ENCODE measurements at regions not wholly inside any gene's neighbourhood (a gene's known extent, or its start where the extent isn't known, plus 50 kb on each side); places are given as distances from the start of the nearest gene placed in this dataset.

- no peaks in the 10 kb centered on the region for H3K36me3 ChIP-seq
- no peak overlapping the region for H3K4me3 ChIP-seq
- H3K4me1 ChIP-seq, result no peaks in the 10 kb centered on the region
- 68% methylated on average over 5 of the region's 5 CpGs for WGBS, 2 donors
- peak; percentile 18 to 58 for ATAC-seq (ENCODE audit: low FRiP score in 2 of 2)
- TF ChIP-seq POLR2AphosphoS5 (IDR thresholded peaks at IDR 0.05) (peak in 1 of 2 donors; percentile 41), CTCF (IDR thresholded peaks at IDR 0.05) (no peak)
- no peak for DNase-seq
- H3K27me3 ChIP-seq, result no peaks in the 10 kb centered on the region
- H3K9me3 ChIP-seq, result no peaks in the 10 kb centered on the region
- H3K27ac ChIP-seq, result no peak overlapping the region
Observed at GRCh38 chr2:228688007-228688645, 506.6 kb upstream of the SPHKAP start.

GRCh38 chr2:228681979-228682378 is 500.5 kb upstream of the SPHKAP start:
- DNase-seq (no peak), ATAC-seq (ENCODE audit: low FRiP score in 2 of 2) (peak in 1 of 2 donors; percentile 53)
- Histone ChIP-seq H3K36me3 (no peaks in the 10 kb centered on the region), H3K4me1 (no peaks in the 10 kb centered on the region), H3K27ac (no peak overlapping the region), H3K27me3 (no peaks in the 10 kb centered on the region), H3K4me3 (peak overlapping the region in 2 of 4 donors; percentile 3 to 4), H3K9me3 (no peaks in the 10 kb centered on the region)
- TF ChIP-seq POLR2A (IDR thresholded peaks at IDR 0.05), result no peak
- TF ChIP-seq POLR2AphosphoS5 (IDR thresholded peaks at IDR 0.05), result no peak
- TF ChIP-seq CTCF (IDR thresholded peaks at IDR 0.05), result no peak
- TF ChIP-seq EP300 (IDR thresholded peaks at IDR 0.05), result no peak
- 12 to 50% methylated on average over 1 of the region's 1 CpG for WGBS, 2 donors

GRCh38 chr2:228681426-228681825 is 499.9 kb upstream of the SPHKAP start:
- Histone ChIP-seq H3K4me1 (no peaks in the 10 kb centered on the region), H3K9me3 (no peaks in the 10 kb centered on the region), H3K27ac (no peak overlapping the region), H3K27me3 (no peaks in the 10 kb centered on the region), H3K4me3 (peak overlapping the region in 2 of 4 donors; percentile 3 to 4), H3K36me3 (no peaks in the 10 kb centered on the region)
- WGBS, 2 donors, result 15 to 21% methylated on average over 5 of the region's 5 CpGs
- ATAC-seq (ENCODE audit: low FRiP score in 2 of 2) (peak; percentile 19 to 66), DNase-seq (no peak)
- TF ChIP-seq CTCF (IDR thresholded peaks at IDR 0.05), result peak; percentile 37 to 59 (median 50)
- no peak for TF ChIP-seq EP300 (IDR thresholded peaks at IDR 0.05)

GRCh38 chr2:228678110-228678509 is 496.6 kb upstream of the SPHKAP start:
- Histone ChIP-seq H3K36me3 (no peaks in the 10 kb centered on the region), H3K4me1 (no peaks in the 10 kb centered on the region), H3K27me3 (no peaks in the 10 kb centered on the region), H3K9me3 (no peaks in the 10 kb centered on the region), H3K27ac (no peak overlapping the region), H3K4me3 (no peak overlapping the region)
- ATAC-seq (ENCODE audit: low FRiP score in 2 of 2), result no peak
- 86 to 89% methylated on average over 4 of the region's 4 CpGs for WGBS, 2 donors
- no peak for DNase-seq
- TF ChIP-seq POLR2AphosphoS5 (IDR thresholded peaks at IDR 0.05) (no peak), CTCF (IDR thresholded peaks at IDR 0.05) (no peak), POLR2A (IDR thresholded peaks at IDR 0.05) (no peak), EP300 (IDR thresholded peaks at IDR 0.05) (no peak)

GRCh38 chr2:228675646-228676045 is 494.2 kb upstream of the SPHKAP start:
- H3K4me1 ChIP-seq, result no peaks in the 10 kb centered on the region
- no peaks in the 10 kb centered on the region for H3K36me3 ChIP-seq
- no peaks in the 10 kb centered on the region for H3K9me3 ChIP-seq
- TF ChIP-seq CTCF (IDR thresholded peaks at IDR 0.05) (no peak), POLR2AphosphoS5 (IDR thresholded peaks at IDR 0.05) (no peak), POLR2A (IDR thresholded peaks at IDR 0.05) (no peak)
- H3K4me3 ChIP-seq, result no peak overlapping the region
- no peak for DNase-seq
- no peaks in the 10 kb centered on the region for H3K27me3 ChIP-seq
- ATAC-seq (ENCODE audit: low FRiP score in 2 of 2), result no peak
- H3K27ac ChIP-seq, result no peak overlapping the region
